ENCODE measurements at regions not wholly inside any gene's neighbourhood (a gene's known extent, or its start where the extent isn't known, plus 50 kb on each side); places are given as distances from the start of the nearest gene placed in this dataset.

DNA sequence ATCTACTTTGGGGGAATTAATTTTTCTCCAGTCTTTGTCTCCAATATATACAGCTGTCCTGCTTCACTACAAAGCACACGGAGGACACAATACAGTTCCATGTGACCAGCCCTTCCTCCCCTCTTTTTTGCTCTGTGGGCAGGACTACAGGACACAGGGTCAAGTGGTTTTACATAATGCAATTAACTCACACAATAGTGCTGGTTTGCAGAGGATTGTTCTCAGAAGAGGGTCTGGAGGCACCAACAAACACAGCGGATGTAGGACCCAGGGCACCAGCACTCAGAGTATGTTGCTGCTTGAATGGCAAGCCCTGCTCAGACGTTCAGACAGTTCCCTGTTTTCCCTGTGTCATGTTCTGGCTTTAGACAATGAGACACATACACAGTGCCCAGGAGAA is 52.0 kb upstream of the NPTX2 start:
- no peak for DNase-seq (ENCODE audit: low spot score)
- no peak overlapping the region for H3K4me3 Mint-ChIP-seq (ENCODE audit: unreplicated experiment)

GRCh38 chr7:98562871-98563495 is 54.1 kb upstream of the NPTX2 start:
- Mint-ChIP-seq H3K36me3 (ENCODE audit: low read depth) (peaks cover 2% of the 10 kb centered on the region), H3K4me3 (ENCODE audit: unreplicated experiment) (no peak overlapping the region), H3K27ac (ENCODE audit: unreplicated experiment) (no peak overlapping the region), H3K27me3 (ENCODE audit: low read depth) (no peaks in the 10 kb centered on the region), H3K4me1 (ENCODE audit: low read depth) (peaks cover 24% of the 10 kb centered on the region), H3K9me3 (ENCODE audit: low read depth) (peaks cover 21% of the 10 kb centered on the region)
- no peak for TF ChIP-seq CTCF (IDR thresholded peaks at IDR 0.05)
- no peak for DNase-seq (ENCODE audit: low spot score)

More for the DNA sequence above, 52.0 kb upstream of the NPTX2 start:
- Mint-ChIP-seq H3K27me3 (ENCODE audit: low read depth) (peaks cover 4% of the 10 kb centered on the region), H3K27ac (ENCODE audit: unreplicated experiment) (no peak overlapping the region), H3K4me1 (ENCODE audit: low read depth) (peaks cover 26% of the 10 kb centered on the region), H3K9me3 (ENCODE audit: low read depth) (peaks cover 16% of the 10 kb centered on the region), H3K36me3 (ENCODE audit: low read depth) (peaks cover 2% of the 10 kb centered on the region)
- TF ChIP-seq CTCF (IDR thresholded peaks at IDR 0.05) = no peak

DNA sequence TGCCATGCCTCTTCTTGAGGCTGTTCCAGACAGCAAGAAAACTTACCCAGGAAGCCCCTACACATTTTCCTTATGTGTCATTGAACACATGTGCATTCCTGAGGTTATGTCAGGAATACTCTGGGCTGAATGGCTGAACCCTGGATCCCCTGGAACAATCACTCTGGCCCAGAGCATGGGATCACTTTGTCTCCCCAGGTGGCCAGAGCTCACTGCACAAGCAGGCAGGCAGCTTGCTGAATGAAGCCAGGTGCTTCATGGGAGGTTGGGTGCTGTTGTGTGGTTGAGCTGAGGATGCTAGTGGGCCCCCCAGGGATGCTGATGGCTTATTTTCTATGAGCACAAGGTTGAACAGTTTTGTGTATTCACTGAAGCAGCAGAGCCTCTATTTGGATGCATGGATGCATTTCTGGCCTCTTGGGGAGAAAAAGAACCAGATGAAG is 54.7 kb upstream of the NPTX2 start:
- no peaks in the 10 kb centered on the region for H3K27me3 Mint-ChIP-seq (ENCODE audit: low read depth)

DNA sequence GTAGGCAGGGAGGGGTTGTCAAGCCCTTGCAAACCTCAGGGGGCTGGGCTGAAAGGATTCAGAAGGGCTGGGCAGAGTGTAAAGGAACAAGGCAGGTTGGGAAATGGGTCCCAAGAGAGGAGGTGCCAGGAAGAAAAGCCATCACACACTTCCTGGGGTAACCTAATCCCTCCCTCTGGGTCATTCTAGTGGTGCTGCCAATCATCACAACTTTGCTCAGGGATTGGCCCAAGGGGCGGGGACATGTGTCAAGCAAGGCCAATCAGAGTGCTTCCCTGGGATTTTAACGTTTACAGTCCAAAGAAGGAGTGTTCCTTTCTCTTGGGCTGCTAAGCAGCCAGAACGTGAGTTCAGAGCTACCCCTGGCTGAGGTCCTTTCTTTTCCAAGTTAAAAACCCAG is 57.1 kb upstream of the NPTX2 start:
- Mint-ChIP-seq H3K9me3 (ENCODE audit: low read depth) (peaks cover 18% of the 10 kb centered on the region), H3K27me3 (ENCODE audit: low read depth) (no peaks in the 10 kb centered on the region), H3K4me1 (ENCODE audit: low read depth) (peaks cover 21% of the 10 kb centered on the region), H3K36me3 (ENCODE audit: low read depth) (peaks cover 2% of the 10 kb centered on the region), H3K27ac (ENCODE audit: unreplicated experiment) (no peak overlapping the region), H3K4me3 (ENCODE audit: unreplicated experiment) (no peak overlapping the region)
- no peak for TF ChIP-seq CTCF (IDR thresholded peaks at IDR 0.05)
- DNase-seq (ENCODE audit: low spot score) = no peak

More for the DNA sequence above, 54.7 kb upstream of the NPTX2 start:
- H3K4me1 Mint-ChIP-seq (ENCODE audit: low read depth) = peaks cover 24% of the 10 kb centered on the region
- no peak for TF ChIP-seq CTCF (IDR thresholded peaks at IDR 0.05)
- H3K9me3 Mint-ChIP-seq (ENCODE audit: low read depth) = peaks cover 21% of the 10 kb centered on the region
- H3K27ac Mint-ChIP-seq (ENCODE audit: unreplicated experiment) = no peak overlapping the region
- H3K4me3 Mint-ChIP-seq (ENCODE audit: unreplicated experiment) = no peak overlapping the region
- peaks cover 2% of the 10 kb centered on the region for H3K36me3 Mint-ChIP-seq (ENCODE audit: low read depth)
- DNase-seq (ENCODE audit: low spot score) = no peak

DNA sequence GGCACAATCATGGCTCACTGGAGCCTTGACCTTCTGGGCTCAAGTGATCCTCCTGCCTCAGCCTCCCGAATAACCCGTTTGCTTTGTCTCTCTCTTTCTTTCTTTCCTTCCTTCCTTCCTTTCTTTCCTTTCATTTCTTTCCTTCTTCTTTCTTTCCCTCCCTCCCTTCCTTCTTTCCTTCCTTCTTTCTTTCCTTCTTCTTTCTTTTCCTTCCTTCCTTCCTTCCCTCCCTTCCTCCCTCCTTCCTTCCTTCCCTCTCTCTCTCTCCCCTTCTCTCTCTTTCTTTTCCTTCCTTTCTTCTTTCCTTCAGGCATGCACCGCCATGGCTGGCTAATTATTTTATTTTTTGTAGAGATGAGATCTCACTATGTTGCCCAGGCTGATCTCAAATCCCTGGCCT is 57.9 kb upstream of the NPTX2 start:
- Mint-ChIP-seq H3K36me3 (ENCODE audit: low read depth) (peaks cover 2% of the 10 kb centered on the region), H3K4me3 (ENCODE audit: unreplicated experiment) (no peak overlapping the region), H3K9me3 (ENCODE audit: low read depth) (peaks cover 13% of the 10 kb centered on the region), H3K27me3 (ENCODE audit: low read depth) (no peaks in the 10 kb centered on the region), H3K4me1 (ENCODE audit: low read depth) (peaks cover 21% of the 10 kb centered on the region), H3K27ac (ENCODE audit: unreplicated experiment) (no peak overlapping the region)
- TF ChIP-seq CTCF (IDR thresholded peaks at IDR 0.05) = no peak
- DNase-seq (ENCODE audit: low spot score) = no peak
